ENCODE measurements at regions not wholly inside any gene's neighbourhood (a gene's known extent, or its start where the extent isn't known, plus 50 kb on each side); places are given as distances from the start of the nearest gene placed in this dataset.

GRCh38 chr2:14547830-14548229, 84.7 kb upstream of the LRATD1 start:
- Histone ChIP-seq H4K20me1 (ENCODE audit: control insufficient read depth, insufficient read depth, low read depth, low read length) (no peaks in the 10 kb centered on the region), H3K4me1 (ENCODE audit: control insufficient read depth, low read length) (no peaks in the 10 kb centered on the region), H3K27me3 (ENCODE audit: control insufficient read depth, low read length) (no peaks in the 10 kb centered on the region), H3K9me3 (ENCODE audit: control insufficient read depth, insufficient read depth, low read length) (no peaks in the 10 kb centered on the region), H3K36me3 (ENCODE audit: control insufficient read depth, low read length) (no peaks in the 10 kb centered on the region), H3K4me2 (ENCODE audit: low read length) (no peak overlapping the region), H3K4me3 (ENCODE audit: low read length) (no peak overlapping the region), H3K79me2 (ENCODE audit: control insufficient read depth, low read length) (no peaks in the 10 kb centered on the region), H3F3A (ENCODE audit: control insufficient read depth, insufficient read depth) (no peaks in the 10 kb centered on the region), H3K9me2 (replicated peaks; ENCODE audit: control insufficient read depth, low read length) (no peaks in the 10 kb centered on the region), H3K27ac (ENCODE audit: low read depth, low read length) (no peak overlapping the region)
- TF ChIP-seq EZH2phosphoT487 (IDR thresholded peaks at IDR 0.05; ENCODE audit: borderline replicate concordance, low read length) (no peak), CTCF (IDR thresholded peaks at IDR 0.05; ENCODE audit: low read depth, low read length, poor library complexity, severe bottlenecking) (no peak)

GRCh38 chr2:14550658-14551057, 81.9 kb upstream of the LRATD1 start:
- no peaks in the 10 kb centered on the region for H3K79me2 ChIP-seq (ENCODE audit: control insufficient read depth, low read length)
- H3F3A ChIP-seq (ENCODE audit: control insufficient read depth, insufficient read depth) = no peaks in the 10 kb centered on the region
- H3K9me2 ChIP-seq (replicated peaks; ENCODE audit: control insufficient read depth, low read length) = no peaks in the 10 kb centered on the region
- no peaks in the 10 kb centered on the region for H3K27me3 ChIP-seq (ENCODE audit: control insufficient read depth, low read length)
- H3K4me1 ChIP-seq (ENCODE audit: control insufficient read depth, low read length) = no peaks in the 10 kb centered on the region
- no peaks in the 10 kb centered on the region for H3K36me3 ChIP-seq (ENCODE audit: control insufficient read depth, low read length)
- H4K20me1 ChIP-seq (ENCODE audit: control insufficient read depth, insufficient read depth, low read depth, low read length) = no peaks in the 10 kb centered on the region
- no peak overlapping the region for H3K27ac ChIP-seq (ENCODE audit: low read depth, low read length)
- TF ChIP-seq EZH2phosphoT487 (IDR thresholded peaks at IDR 0.05; ENCODE audit: borderline replicate concordance, low read length) = no peak
- no peak for TF ChIP-seq CTCF (IDR thresholded peaks at IDR 0.05; ENCODE audit: low read depth, low read length, poor library complexity, severe bottlenecking)
- H3K4me3 ChIP-seq (ENCODE audit: low read length) = no peak overlapping the region
- H3K4me2 ChIP-seq (ENCODE audit: low read length) = no peak overlapping the region
- no peaks in the 10 kb centered on the region for H3K9me3 ChIP-seq (ENCODE audit: control insufficient read depth, insufficient read depth, low read length)

GRCh38 chr2:14551069-14551468, 81.4 kb upstream of the LRATD1 start:
- Histone ChIP-seq H3K27me3 (ENCODE audit: control insufficient read depth, low read length) (no peaks in the 10 kb centered on the region), H3K79me2 (ENCODE audit: control insufficient read depth, low read length) (no peaks in the 10 kb centered on the region), H3F3A (ENCODE audit: control insufficient read depth, insufficient read depth) (no peaks in the 10 kb centered on the region), H3K4me3 (ENCODE audit: low read length) (no peak overlapping the region), H3K9me3 (ENCODE audit: control insufficient read depth, insufficient read depth, low read length) (no peaks in the 10 kb centered on the region), H3K27ac (ENCODE audit: low read depth, low read length) (no peak overlapping the region), H3K4me1 (ENCODE audit: control insufficient read depth, low read length) (no peaks in the 10 kb centered on the region), H3K4me2 (ENCODE audit: low read length) (no peak overlapping the region), H3K36me3 (ENCODE audit: control insufficient read depth, low read length) (no peaks in the 10 kb centered on the region), H4K20me1 (ENCODE audit: control insufficient read depth, insufficient read depth, low read depth, low read length) (no peaks in the 10 kb centered on the region), H3K9me2 (replicated peaks; ENCODE audit: control insufficient read depth, low read length) (no peaks in the 10 kb centered on the region)
- TF ChIP-seq CTCF (IDR thresholded peaks at IDR 0.05; ENCODE audit: low read depth, low read length, poor library complexity, severe bottlenecking) = no peak
- TF ChIP-seq EZH2phosphoT487 (IDR thresholded peaks at IDR 0.05; ENCODE audit: borderline replicate concordance, low read length) = no peak

GRCh38 chr2:14552286-14552685, 80.2 kb upstream of the LRATD1 start:
- no peaks in the 10 kb centered on the region for H3K9me2 ChIP-seq (replicated peaks; ENCODE audit: control insufficient read depth, low read length)
- TF ChIP-seq CTCF (IDR thresholded peaks at IDR 0.05; ENCODE audit: low read depth, low read length, poor library complexity, severe bottlenecking) = no peak
- no peak for TF ChIP-seq EZH2phosphoT487 (IDR thresholded peaks at IDR 0.05; ENCODE audit: borderline replicate concordance, low read length)
- H3K4me3 ChIP-seq (ENCODE audit: low read length) = no peak overlapping the region

More at GRCh38 chr2:14552286-14552685, 80.2 kb upstream of the LRATD1 start:
- no peak overlapping the region for H3K27ac ChIP-seq (ENCODE audit: low read depth, low read length)
- H3K79me2 ChIP-seq (ENCODE audit: control insufficient read depth, low read length) = no peaks in the 10 kb centered on the region
- no peaks in the 10 kb centered on the region for H3K9me3 ChIP-seq (ENCODE audit: control insufficient read depth, insufficient read depth, low read length)
- H3K27me3 ChIP-seq (ENCODE audit: control insufficient read depth, low read length) = no peaks in the 10 kb centered on the region
- no peaks in the 10 kb centered on the region for H3K36me3 ChIP-seq (ENCODE audit: control insufficient read depth, low read length)
- no peak overlapping the region for H3K4me2 ChIP-seq (ENCODE audit: low read length)
- no peaks in the 10 kb centered on the region for H3K4me1 ChIP-seq (ENCODE audit: control insufficient read depth, low read length)
- no peaks in the 10 kb centered on the region for H3F3A ChIP-seq (ENCODE audit: control insufficient read depth, insufficient read depth)
- no peaks in the 10 kb centered on the region for H4K20me1 ChIP-seq (ENCODE audit: control insufficient read depth, insufficient read depth, low read depth, low read length)

Data from DOHH2 (cell line).